ENCODE measurements at regions not wholly inside any gene's neighbourhood (a gene's known extent, or its start where the extent isn't known, plus 50 kb on each side); places are given as distances from the start of the nearest gene placed in this dataset.

- no peaks in the 10 kb centered on the region for H3K4me1 Mint-ChIP-seq (ENCODE audit: low read depth)
- H3K27me3 Mint-ChIP-seq (ENCODE audit: insufficient read depth) = peaks cover 2% of the 10 kb centered on the region
- peaks cover 32% of the 10 kb centered on the region for H3K9me3 Mint-ChIP-seq
- no peak for DNase-seq
- no peak overlapping the region for H3K27ac Mint-ChIP-seq
- H3K36me3 Mint-ChIP-seq (ENCODE audit: low read depth) = 0 out of 2 replicates have a peak, but pooled peaks cover 5% of the 10 kb centered on the region
- no peak for TF ChIP-seq CTCF (IDR thresholded peaks at IDR 0.05)
- no peak overlapping the region for H3K4me3 Mint-ChIP-seq
Observed at GRCh38 chr2:239735131-239735828, 289.9 kb downstream of the NDUFA10 start.

- 0 out of 2 replicates have a peak, but pooled peaks cover 5% of the 10 kb centered on the region for H3K36me3 Mint-ChIP-seq (ENCODE audit: low read depth)
- H3K27me3 Mint-ChIP-seq (ENCODE audit: insufficient read depth) = peaks cover 4% of the 10 kb centered on the region
- DNase-seq = no peak
- H3K4me1 Mint-ChIP-seq (ENCODE audit: low read depth) = no peaks in the 10 kb centered on the region
- peaks cover 36% of the 10 kb centered on the region for H3K9me3 Mint-ChIP-seq
- no peak for TF ChIP-seq CTCF (IDR thresholded peaks at IDR 0.05)
- H3K4me3 Mint-ChIP-seq = no peak overlapping the region
- H3K27ac Mint-ChIP-seq = no peak overlapping the region
Observed at GRCh38 chr2:239734436-239735005, 290.6 kb downstream of the NDUFA10 start.

- H3K4me3 Mint-ChIP-seq = no peak overlapping the region
- H3K27me3 Mint-ChIP-seq (ENCODE audit: insufficient read depth) = peaks cover 5% of the 10 kb centered on the region
- peaks cover 47% of the 10 kb centered on the region for H3K9me3 Mint-ChIP-seq
- H3K27ac Mint-ChIP-seq = no peak overlapping the region
- TF ChIP-seq CTCF (IDR thresholded peaks at IDR 0.05) = no peak
- DNase-seq = no peak
- peaks cover 13% of the 10 kb centered on the region; the same call in 1 of the 2 replicates for H3K36me3 Mint-ChIP-seq (ENCODE audit: low read depth)
- H3K4me1 Mint-ChIP-seq (ENCODE audit: low read depth) = no peaks in the 10 kb centered on the region
Observed at GRCh38 chr2:239732666-239733010, 292.5 kb downstream of the NDUFA10 start.

- peaks cover 13% of the 10 kb centered on the region; the same call in 1 of the 2 replicates for H3K36me3 Mint-ChIP-seq (ENCODE audit: low read depth)
- TF ChIP-seq CTCF (IDR thresholded peaks at IDR 0.05) = no peak
- H3K9me3 Mint-ChIP-seq = peaks cover 47% of the 10 kb centered on the region
- H3K27ac Mint-ChIP-seq = no peak overlapping the region
- peaks cover 5% of the 10 kb centered on the region for H3K27me3 Mint-ChIP-seq (ENCODE audit: insufficient read depth)
- no peaks in the 10 kb centered on the region for H3K4me1 Mint-ChIP-seq (ENCODE audit: low read depth)
- no peak for DNase-seq
- no peak overlapping the region for H3K4me3 Mint-ChIP-seq
Observed at GRCh38 chr2:239731998-239732665, 293.0 kb downstream of the NDUFA10 start.

GRCh38 chr2:239731422-239731821 lies 293.7 kb downstream of the NDUFA10 start:
- Mint-ChIP-seq H3K4me1 (ENCODE audit: low read depth) (no peaks in the 10 kb centered on the region), H3K36me3 (ENCODE audit: low read depth) (peaks cover 13% of the 10 kb centered on the region; the same call in 1 of the 2 replicates), H3K27me3 (ENCODE audit: insufficient read depth) (peaks cover 5% of the 10 kb centered on the region), H3K9me3 (peaks cover 43% of the 10 kb centered on the region), H3K4me3 (no peak overlapping the region), H3K27ac (no peak overlapping the region)
- no peak for DNase-seq
- TF ChIP-seq CTCF (IDR thresholded peaks at IDR 0.05) = no peak

Data from HFFc6 (cell line).